HEK293T (cell line): ENCODE measurements at regions not wholly inside any gene's neighbourhood (a gene's known extent, or its start where the extent isn't known, plus 50 kb on each side); places are given as distances from the start of the nearest gene placed in this dataset.

ENCODE experiments used
- BHLHE40 ChIP-seq: fragments of 450-650 bp; IDR thresholded peaks from 2 replicates; pipeline ENCODE4 v1.6.1; 2016; ENCODE audit warnings: mild to moderate bottlenecking, moderate library complexity, borderline replicate concordance
- CTBP1 ChIP-seq: fragments of 450-650 bp; IDR thresholded peaks from 2 replicates; pipeline ENCODE4 v1.6.1; 2016; ENCODE audit warnings: borderline replicate concordance
- ELF4 ChIP-seq: fragments of 450-650 bp; IDR thresholded peaks from 2 replicates; pipeline ENCODE4 v1.6.1; 2017; ENCODE audit warnings: antibody characterized with exemption
- FOXA1 ChIP-seq: fragments of 450-650 bp; IDR thresholded peaks from 2 replicates; pipeline ENCODE4 v1.6.1; 2016; ENCODE audit warnings: mild to moderate bottlenecking
- FOXK2 ChIP-seq: fragments of 450-650 bp; IDR thresholded peaks from 2 replicates; pipeline ENCODE4 v1.6.1; 2016; ENCODE audit warnings: mild to moderate bottlenecking
- FOXM1 ChIP-seq: fragments of 450-650 bp; IDR thresholded peaks from 2 replicates; pipeline ENCODE4 v1.6.1; 2017; ENCODE audit warnings: mild to moderate bottlenecking, borderline replicate concordance
- HDGF ChIP-seq: fragments of 450-650 bp; IDR thresholded peaks from 2 replicates; pipeline ENCODE4 v1.6.1; 2017; ENCODE audit warnings: antibody characterized with exemption, borderline replicate concordance
- LEF1 ChIP-seq: fragments of 450-650 bp; IDR thresholded peaks from 2 replicates; pipeline ENCODE4 v1.6.1; 2017; ENCODE audit warnings: mild to moderate bottlenecking, borderline replicate concordance
- NFRKB ChIP-seq: fragments of 450-650 bp; IDR thresholded peaks from 2 replicates; pipeline ENCODE4 v1.6.1; 2016; ENCODE audit warnings: mild to moderate bottlenecking, moderate library complexity
- SP1 ChIP-seq: fragments of 450-650 bp; IDR thresholded peaks from 2 replicates; pipeline ENCODE4 v1.6.1; 2017
- SUZ12 ChIP-seq: fragments of 450-650 bp; IDR thresholded peaks from 2 replicates; pipeline ENCODE4 v1.6.1; 2016; ENCODE audit warnings: mild to moderate bottlenecking
- TARDBP ChIP-seq: fragments of 450-650 bp; IDR thresholded peaks from 2 replicates; pipeline ENCODE4 v1.6.1; 2016
- ZNF384 ChIP-seq: fragments of 450-650 bp; IDR thresholded peaks from 2 replicates; pipeline ENCODE4 v1.6.1; 2016

- TF ChIP-seq LEF1 (no peak), CTBP1 (no peak), FOXM1 (no peak), FOXK2 (no peak), ELF4 (no peak), SP1 (no peak), FOXA1 (no peak), SUZ12 (no peak), BHLHE40 (no peak), ZNF384 (no peak), NFRKB (no peak), TARDBP (no peak), HDGF (no peak)
These were observed 692.6 kb downstream of the VRK1 start for GRCh38 chr14:97489750-97490149.
